GM20431 (cell line): ENCODE measurements at regions not wholly inside any gene's neighbourhood (a gene's known extent, or its start where the extent isn't known, plus 50 kb on each side); places are given as distances from the start of the nearest gene placed in this dataset.
"Not testable (repeated sequence)": the region's sequence is repeated elsewhere in the genome, so short reads cannot be mapped to it uniquely, and the experiment has no call there.

ENCODE experiments used
- in situ Hi-C: fragments of 300-500 bp; cut with MseI, MboI; formaldehyde crosslinking; loops from one replicate; pipeline ENCODE4 v1.15.0; 2020; ENCODE audit warnings: low sequenced_read_pairs; ENCODE audit not compliant: unreplicated experiment

DNA sequence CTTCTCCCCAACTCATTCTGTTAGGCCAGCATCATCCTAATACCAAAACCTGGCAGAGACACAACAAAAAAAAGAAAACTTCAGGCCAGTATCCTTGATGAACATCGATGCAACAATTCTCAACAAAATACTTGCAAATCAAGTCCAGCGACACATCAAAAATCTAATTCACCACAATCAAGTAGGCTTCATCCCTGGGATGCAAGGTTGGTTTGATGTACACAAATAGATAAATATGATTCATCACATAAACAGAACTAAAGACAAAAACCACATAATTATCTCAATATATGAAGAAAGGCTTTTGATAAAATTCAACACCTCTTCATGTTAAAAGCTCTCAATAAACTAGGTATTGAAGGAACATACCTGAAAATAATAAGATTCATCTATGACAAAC is 184.1 kb downstream of the SLC38A4 start:
- in situ Hi-C loops = not testable (repeated sequence)

DNA sequence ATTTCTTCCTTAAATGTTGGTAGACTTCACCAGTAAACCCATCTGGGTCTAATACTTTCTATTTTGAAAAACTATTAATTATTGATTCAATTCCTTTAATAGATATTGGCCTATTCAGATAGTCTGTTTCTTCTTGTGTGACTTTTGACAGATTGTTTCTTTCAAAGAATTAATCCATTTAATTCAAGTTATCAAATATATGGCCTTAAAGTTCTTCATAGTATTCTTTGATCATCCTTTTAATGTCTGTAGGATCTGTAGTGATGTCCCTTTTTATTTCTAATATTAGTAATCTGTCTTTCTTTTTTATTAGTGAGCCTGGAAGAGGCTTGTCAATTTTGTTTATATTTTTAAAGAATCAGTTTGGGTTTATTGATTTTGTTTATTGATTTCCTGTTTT is 190.0 kb downstream of the SLC38A4 start:
- in situ Hi-C loops = no loop called here

DNA sequence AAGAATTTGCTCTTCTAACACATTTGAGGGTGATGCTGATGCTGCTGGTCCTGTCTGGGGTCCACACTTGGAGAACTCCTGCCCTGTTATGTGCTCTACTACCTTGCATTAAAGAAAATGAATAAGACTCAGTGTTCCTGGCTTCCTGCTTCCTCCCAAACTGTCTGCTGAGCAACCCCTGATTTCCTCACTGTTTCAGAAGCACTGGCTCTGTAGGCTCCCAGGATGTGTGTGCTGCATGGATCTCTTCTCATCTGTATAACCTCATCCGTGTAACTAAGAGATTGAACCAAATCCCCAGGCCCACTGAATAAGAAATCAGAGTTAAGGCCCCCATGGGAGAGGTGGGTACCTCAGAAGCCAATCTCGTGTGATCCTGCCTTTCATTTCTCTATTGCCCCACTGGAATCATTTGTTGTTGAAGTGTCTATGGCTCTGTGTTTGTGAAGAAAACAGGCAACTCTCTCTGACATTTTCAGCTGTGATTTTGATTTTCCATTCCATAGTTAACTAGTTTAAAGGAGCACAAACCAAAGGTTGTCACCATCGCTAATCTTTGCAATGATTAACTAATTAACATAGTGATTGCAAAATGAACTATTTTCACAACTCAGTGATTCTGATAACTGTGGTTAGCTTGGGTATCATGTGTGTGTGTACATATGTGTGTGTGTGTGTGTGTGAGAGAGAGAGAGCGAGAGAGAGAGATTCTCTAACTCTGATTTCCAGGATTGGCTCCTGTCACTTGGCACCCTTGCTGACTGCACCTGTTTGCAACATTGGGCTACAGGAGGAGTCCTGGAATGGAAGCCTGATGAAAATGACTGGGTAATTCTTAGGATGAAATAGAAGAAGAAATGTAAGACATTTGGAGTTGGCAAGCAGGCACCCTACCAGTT is 196.2 kb downstream of the SLC38A4 start:
- in situ Hi-C loops = no loop called here

DNA sequence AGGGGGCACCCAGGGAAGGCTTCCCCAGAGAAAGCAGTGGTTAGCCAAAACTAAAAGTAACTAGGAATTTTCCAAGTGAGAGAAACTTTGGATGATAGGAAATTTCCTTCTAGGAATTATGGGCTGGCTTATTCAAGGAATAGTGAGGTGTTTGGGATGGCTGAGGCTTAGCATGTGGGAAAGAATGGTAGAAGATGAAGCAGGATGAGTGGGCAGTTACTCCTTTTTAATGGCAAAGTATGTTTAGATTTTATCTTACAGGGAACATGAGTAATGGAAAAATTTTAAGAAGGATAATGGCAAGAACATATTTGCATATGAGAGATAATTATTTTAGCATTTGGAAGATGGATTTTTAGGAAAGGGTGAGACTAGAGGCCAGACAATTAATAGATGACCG is 197.6 kb downstream of the SLC38A4 start:
- in situ Hi-C loops = no loop called here

DNA sequence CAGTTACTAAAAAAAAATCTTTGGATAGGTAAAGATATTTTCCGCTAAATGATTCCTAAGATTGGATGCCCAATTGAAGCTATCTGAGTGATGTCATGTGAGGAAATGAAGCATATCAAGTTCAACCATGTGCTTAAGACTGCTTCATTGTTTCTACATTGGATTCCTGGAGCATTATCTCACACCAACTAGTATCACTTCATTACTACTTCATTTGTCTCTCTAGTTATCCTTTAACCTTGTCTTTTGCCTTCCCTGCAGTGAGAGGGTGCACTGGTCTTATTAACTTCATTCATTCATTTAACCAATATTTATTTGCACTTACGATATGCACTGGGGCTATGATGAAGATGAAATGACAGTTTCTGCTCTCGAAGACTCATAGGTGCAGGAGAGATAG is 198.1 kb downstream of the SLC38A4 start:
- in situ Hi-C loops = no loop called here

DNA sequence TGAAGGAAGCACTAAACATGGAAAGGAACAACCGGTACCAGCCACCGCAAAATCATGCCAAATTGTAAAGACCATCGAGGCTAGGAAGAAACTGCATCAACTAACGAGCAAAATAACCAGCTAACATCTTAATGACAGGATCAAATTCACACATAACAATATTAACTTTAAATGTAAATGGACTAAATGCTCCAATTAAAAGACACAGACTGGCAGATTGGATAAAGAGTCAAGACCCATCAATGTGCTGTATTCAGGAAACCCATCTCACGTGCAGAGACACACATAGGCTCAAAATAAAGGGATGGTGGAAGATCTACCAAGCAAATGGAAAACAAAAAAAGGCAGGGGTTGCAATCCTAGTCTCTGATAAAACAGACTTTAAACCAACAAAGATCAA is 206.3 kb downstream of the SLC38A4 start:
- in situ Hi-C loops = not testable (repeated sequence)

DNA sequence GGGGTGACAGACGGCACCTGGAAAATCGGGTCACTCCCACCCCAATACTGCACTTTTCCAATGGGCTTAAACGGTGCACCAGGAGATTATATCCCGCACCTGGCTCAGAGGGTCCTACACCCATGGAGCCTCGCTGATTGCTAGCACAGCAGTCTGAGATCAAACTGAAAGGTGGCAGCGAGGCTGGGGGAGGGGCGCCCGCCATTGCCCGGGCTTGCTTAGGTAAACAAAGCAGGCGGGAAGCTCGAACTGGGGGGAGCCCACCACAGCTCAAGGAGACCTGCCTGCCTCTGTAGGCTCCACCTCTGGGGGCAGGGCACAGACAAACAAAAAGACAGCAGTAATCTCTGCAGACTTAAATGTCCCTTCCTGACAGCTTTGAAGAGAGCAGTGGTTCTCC is 208.1 kb downstream of the SLC38A4 start:
- in situ Hi-C loops = not testable (repeated sequence)

DNA sequence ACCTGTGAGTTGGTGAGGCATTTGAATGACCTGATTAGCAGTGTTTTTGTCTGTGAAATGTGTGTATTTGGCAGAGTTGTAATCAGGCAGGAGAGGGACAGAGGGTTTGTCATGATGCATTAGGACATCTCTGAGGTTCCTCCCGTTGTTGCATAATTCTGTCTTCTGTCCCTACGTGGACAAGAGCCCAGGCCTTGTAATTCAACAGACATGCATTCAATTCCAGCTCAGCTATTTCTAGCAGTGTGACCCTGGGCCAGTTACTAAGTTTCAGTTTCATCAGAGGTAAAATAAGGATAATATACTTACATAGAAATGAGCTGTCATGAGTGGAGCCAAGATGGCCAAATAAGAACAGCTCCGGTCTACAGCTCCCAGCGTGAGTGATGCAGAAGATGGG is 208.6 kb downstream of the SLC38A4 start:
- in situ Hi-C loops = no loop called here

DNA sequence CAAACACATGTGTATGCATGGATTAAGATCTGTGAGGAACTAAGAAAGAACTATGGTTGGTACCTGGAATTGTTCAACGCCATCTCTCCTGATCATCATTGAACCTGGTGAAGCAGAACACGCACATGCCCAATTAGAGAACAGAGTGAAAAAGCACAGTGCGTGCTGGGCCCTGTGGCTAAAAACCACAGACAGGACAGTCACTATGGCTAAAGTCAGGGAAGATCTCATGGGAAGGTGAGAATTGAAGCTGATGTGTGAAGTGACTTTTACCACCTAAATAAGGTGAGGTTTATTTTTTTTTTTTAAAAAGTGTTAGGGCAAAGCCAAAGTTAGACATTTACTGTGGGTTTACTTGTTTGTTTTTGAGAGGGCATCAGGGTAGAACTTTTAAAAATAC is 215.0 kb downstream of the SLC38A4 start:
- in situ Hi-C loops = no loop called here

DNA sequence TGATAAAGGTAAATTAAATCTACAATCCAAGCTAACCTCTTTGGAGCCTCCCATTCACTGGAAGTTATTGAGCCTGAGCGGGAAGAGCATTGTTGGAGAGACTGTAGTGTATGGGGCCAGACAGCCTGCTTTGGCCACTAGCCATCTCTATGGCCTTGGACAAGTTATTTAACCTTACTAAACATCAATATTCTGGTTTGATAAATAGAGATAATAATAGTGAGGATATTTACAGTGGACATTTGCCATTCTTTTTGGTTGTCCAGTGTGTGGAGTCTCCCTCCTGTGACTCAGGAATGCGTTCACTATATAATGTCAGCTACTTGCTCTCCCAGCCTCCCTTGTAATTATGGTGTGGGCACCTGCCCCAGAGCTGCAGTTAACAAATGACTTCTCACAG is 216.1 kb downstream of the SLC38A4 start:
- in situ Hi-C loops = no loop called here

DNA sequence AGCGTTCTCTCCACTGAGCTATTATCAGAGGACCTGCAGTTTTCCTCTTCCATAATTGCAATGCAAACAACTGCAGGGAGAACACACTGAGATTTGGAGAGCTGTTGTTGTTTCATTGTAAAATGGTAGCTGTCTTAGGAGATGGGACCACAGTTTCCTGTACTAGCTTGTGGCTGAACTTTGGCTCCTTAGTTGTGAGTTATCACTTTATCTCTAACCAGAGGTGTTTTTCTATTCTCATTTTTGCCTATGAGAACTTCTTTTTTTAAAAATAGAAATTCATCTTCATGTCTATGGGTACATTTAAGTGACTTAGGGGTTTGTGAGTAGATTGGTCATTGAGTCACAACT is 216.5 kb downstream of the SLC38A4 start:
- in situ Hi-C loops = no loop called here

DNA sequence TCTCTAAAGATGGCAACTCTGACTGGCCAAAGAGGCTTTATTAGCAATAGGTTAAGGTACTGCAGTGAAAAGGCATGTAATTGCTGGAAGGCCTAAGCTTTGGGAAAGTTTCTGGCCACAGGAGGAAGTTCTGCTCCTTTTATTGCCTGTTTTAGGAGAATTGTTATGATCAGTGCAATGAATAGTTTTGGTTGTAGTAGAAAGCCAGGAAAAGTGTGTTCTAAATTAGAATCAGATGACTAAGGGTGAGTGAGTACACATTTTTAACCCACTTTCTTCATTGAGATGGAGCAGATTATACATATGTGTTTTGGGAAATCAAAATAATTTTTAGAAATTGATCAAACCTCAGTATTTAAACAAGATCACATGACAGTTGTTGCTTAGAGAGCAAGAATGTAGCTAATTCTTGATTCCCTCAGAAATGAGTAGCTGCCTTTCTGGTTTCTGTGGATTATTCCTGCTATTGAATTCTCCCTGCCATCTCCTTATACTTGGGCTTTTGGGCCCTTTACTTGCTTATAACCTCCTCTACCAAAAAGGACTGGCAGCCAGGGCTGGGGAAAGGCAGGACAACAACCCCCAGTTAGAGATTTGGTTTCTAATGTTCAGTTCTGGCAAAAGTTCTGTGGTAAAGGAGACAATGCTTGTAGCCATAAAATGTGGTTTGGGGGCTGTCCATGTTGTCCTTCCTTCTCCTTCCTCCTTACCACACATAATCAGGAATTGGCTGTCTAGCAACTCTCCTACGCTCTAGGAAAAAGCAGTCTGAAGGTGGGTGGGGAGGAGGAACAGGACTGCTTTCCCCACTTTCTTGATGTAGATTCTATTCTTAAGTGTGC is 217.1 kb downstream of the SLC38A4 start:
- in situ Hi-C loops = no loop called here

DNA sequence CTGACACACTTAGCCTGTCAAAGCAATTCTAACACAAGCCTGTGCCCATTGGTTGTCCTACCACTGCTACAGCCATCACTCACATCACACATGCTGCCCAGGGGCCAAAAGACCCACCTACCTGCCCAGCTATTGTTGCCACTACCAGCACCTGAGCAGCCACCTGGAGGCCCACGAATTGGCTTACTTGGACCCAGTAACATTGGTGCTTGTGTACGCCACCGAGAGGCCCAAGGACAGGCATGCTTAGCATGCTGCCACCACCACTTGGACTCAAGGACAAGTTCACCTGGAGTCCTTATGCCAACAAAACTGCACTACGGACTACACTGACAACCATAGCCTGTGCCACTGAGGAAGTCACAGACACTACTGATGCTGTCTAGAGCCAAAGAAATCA is 221.1 kb downstream of the SLC38A4 start:
- in situ Hi-C loops = no loop called here

DNA sequence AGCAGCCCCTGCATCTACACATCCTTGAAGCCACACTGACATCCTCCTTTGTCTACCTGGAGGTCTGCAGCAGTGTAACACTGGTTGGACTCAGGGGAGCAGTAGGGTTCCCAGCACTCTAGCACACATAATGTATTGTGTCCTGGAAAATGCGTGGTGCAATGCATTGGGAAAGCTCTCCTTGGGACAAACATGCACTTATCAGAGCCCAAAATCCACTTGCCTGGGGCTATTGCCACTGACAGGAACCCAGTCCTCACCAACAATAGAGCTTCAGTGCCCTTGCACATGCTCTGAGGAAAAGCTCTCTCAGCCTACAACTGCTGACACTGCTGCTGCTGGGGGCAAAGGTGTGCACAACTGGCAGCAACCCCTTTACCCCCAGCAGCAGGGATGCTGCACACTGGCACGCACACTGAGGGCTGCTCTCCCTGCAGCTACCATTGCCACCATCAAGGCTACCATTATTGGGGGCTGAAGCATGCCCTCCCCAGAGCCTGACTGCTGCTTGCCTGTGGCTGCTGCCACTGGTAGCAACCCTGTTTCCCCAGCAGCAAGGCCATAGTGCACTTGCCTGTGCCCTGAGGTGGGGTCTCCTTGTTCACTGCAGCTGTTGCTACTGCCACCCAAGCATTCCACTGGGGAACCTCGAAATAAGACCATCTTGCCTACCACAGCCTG is 221.9 kb downstream of the SLC38A4 start:
- in situ Hi-C loops = no loop called here

DNA sequence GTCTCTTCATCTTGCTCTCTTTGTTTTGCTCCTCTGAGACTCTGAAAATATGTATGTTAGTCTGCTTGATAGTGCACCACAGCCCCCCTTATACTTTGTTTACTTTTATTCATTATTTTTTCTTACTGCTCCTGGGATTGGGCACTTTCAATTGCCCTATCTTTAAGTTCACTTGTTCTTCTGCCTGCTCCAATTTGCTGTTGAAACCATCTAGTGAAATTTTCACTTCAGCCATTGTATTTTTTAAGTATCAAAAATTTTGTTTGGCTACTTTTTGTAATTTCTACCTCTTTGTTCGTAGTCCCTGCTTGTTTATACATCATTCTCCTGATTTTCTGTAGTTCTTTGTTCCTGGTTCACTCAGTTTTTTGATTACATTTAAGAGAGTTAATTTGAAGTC is 223.3 kb downstream of the SLC38A4 start:
- in situ Hi-C loops = no loop called here

DNA sequence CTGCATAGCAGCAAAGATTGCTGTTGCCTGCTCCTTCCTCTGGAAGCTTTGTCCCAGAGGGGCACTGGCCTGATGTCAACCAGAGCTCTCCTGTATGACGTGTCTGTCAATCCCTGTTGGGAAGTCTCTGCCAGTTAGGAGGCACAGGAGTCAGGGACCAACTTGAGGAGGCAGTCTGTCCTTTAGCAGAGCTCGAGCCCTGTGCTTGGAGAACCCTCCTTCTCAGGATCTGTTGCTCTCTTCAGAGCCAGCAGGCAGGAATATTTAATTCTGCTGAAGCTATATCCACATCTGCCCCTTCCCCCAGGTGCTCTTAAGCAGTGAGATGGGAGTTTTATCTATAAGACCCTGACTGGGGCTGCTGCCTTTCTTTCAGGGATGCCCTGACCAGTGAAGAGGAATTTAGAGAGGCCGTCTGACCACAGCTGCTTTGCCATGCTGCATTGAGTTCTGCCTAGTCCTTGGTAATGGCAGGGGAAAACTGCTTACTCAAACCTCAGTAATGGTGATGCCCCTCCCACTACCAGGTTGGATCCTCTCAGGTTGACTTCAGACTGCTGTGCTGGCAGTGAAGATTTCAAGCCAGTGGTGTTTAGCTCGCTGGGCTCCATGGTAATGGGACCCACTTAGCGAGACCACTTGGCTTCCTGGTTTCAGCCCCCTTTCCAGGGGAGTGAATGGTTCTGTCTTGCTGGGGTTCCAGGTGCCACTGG is 218.6 kb upstream of the SLC38A2 start:
- in situ Hi-C loops = no loop called here

DNA sequence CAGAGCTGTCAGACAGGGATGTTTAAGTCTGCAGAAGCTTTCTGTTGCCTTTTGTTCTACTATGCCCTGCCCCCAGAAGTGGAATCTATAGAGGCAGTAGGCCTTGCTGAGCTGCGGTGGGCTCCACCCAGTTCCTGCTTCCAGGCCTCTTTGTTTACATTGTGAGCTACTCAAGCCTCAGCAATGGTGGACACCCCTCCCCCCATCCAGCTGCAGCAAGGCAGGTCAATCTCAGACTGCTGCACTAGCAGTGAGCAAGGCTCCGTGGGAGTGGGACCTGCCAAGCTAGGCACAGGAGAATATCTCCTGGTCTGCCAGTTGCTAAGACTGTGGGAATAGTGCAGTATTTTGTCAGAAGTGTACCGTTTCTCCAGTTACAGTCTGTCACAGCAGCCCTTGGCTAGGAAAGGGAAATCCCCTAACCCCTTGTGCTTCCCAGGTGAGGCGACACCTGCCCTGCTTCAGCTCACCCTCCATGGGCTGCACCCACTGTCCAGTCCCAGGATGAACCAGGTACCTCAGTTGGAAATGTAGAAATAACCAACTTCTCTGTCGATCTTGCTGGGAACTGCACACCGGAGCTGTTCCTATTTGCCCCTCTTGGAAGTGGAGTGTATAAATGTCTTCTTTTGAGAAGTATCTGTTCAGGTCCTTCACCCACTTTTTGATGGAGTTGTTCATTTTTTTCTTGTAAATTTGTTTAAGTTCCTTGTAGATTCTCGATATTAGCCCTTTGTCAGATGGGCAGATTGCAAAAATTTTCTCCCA is 213.5 kb upstream of the SLC38A2 start:
- in situ Hi-C loops = no loop called here

DNA sequence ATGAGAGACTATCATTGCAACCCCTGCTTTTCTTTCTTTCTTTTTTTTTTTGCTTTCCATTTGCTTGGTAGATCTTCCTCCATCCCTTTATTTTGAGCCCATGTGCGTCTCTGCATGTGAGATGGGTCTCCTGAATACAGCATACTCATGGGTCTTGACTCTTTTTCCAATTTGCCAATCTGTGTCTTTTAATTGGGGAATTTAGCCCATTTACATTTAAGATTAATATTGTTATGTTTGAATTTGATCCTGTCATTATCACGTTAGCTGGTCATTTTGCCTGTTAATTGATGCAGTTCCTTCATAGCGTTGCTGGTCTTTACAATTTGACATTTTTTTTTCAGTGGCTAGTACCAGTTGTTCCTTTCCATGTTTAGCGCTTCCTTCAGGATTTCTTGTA is 211.5 kb upstream of the SLC38A2 start:
- in situ Hi-C loops = not testable (repeated sequence)

DNA sequence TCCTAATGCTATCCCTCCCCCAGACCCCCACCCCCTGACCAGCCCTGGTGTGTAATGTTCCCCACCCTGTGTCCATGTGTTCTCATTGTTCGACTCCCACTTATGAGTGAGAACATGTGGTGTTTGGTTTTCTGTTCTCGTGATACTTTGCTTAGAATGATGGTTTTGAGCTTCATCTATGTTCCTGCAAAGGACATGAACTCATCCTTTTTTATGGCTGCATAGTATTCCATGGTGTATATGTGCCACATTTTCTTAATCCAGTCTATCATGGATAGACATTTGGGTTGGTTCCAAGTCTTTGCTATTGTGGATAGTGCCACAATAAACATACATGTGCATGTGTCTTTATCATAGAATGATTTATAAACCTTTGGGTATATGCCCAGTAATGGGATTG is 209.4 kb upstream of the SLC38A2 start:
- in situ Hi-C loops = not testable (repeated sequence)

DNA sequence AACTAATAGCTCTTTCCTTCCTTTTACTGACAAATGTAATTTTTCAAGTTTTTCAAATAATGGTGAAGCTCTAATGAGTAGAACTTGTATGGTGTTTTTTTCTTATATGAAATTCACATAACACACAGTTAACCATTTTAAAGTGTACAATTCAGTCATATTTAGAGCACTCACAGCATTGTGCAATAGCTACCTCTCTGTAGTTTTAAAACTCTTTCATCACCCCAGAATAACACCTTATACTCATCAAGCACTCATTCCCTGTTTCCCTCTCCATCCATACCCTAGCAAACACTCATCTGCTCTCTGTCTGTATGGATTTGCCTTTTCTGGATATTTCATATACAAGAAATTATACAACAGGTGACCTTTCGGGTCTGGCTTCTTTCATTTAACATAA is 207.9 kb upstream of the SLC38A2 start:
- in situ Hi-C loops = no loop called here
